ENCODE measurements at regions not wholly inside any gene's neighbourhood (a gene's known extent, or its start where the extent isn't known, plus 50 kb on each side); places are given as distances from the start of the nearest gene placed in this dataset.

GRCh38 chr17:17411692-17412091 is 65.1 kb upstream of the MED9 start:
- no peak for ATAC-seq
- TF ChIP-seq ZC3H10 (CRISPR knock-in tag; IDR thresholded peaks at IDR 0.05) (no peak), ESRRG (CRISPR knock-in tag; IDR thresholded peaks at IDR 0.05) (no peak), ZNF8 (CRISPR knock-in tag; IDR thresholded peaks at IDR 0.05) (no peak), SNAI2 (CRISPR knock-in tag; IDR thresholded peaks at IDR 0.05) (no peak), GLIS3 (CRISPR knock-in tag; IDR thresholded peaks at IDR 0.05) (no peak), TOX (CRISPR knock-in tag; IDR thresholded peaks at IDR 0.05; ENCODE audit: borderline replicate concordance) (no peak), ISL1 (CRISPR knock-in tag; IDR thresholded peaks at IDR 0.05) (no peak), OSR1 (CRISPR knock-in tag; IDR thresholded peaks at IDR 0.05) (no peak), POU6F1 (CRISPR knock-in tag; IDR thresholded peaks at IDR 0.05; ENCODE audit: borderline replicate concordance, low read depth) (no peak), TCF4 (CRISPR knock-in tag; IDR thresholded peaks at IDR 0.05; ENCODE audit: borderline replicate concordance) (no peak), ZFP30 (CRISPR knock-in tag; IDR thresholded peaks at IDR 0.05) (no peak), PATZ1 (CRISPR knock-in tag; IDR thresholded peaks at IDR 0.05; ENCODE audit: borderline replicate concordance) (no peak), PPARA (CRISPR knock-in tag; IDR thresholded peaks at IDR 0.05; ENCODE audit: borderline replicate concordance) (no peak), ZNF565 (CRISPR knock-in tag; conservative IDR thresholded peaks at IDR 0.05; ENCODE audit: low read depth) (no peak), BACH2 (CRISPR knock-in tag; IDR thresholded peaks at IDR 0.05; ENCODE audit: borderline replicate concordance) (no peak), CREB5 (CRISPR knock-in tag; IDR thresholded peaks at IDR 0.05; ENCODE audit: low read depth) (no peak), TSHZ2 (CRISPR knock-in tag; IDR thresholded peaks at IDR 0.05) (no peak)

- peak; percentile 42; the same call in 2 of the 3 replicates for ATAC-seq
- TF ChIP-seq PPARA (CRISPR knock-in tag; IDR thresholded peaks at IDR 0.05; ENCODE audit: borderline replicate concordance) (no peak), TSHZ2 (CRISPR knock-in tag; IDR thresholded peaks at IDR 0.05) (no peak), PATZ1 (CRISPR knock-in tag; IDR thresholded peaks at IDR 0.05; ENCODE audit: borderline replicate concordance) (no peak), ESRRG (CRISPR knock-in tag; IDR thresholded peaks at IDR 0.05) (no peak), TCF4 (CRISPR knock-in tag; IDR thresholded peaks at IDR 0.05; ENCODE audit: borderline replicate concordance) (no peak), CSRNP3 (CRISPR knock-in tag; IDR thresholded peaks at IDR 0.05) (no peak), RARB (CRISPR knock-in tag; IDR thresholded peaks at IDR 0.05) (no peak), ZNF8 (CRISPR knock-in tag; IDR thresholded peaks at IDR 0.05) (no peak), OSR1 (CRISPR knock-in tag; IDR thresholded peaks at IDR 0.05) (no peak), GLIS3 (CRISPR knock-in tag; IDR thresholded peaks at IDR 0.05) (no peak), ZFP3 (CRISPR knock-in tag; IDR thresholded peaks at IDR 0.05) (no peak), ZNF565 (CRISPR knock-in tag; conservative IDR thresholded peaks at IDR 0.05; ENCODE audit: low read depth) (no peak), ISL1 (CRISPR knock-in tag; IDR thresholded peaks at IDR 0.05) (no peak)
Measured at GRCh38 chr17:17412326-17412725, 64.5 kb upstream of the MED9 start.
